HTR-8/SVneo (cell line): ENCODE measurements at regions not wholly inside any gene's neighbourhood (a gene's known extent, or its start where the extent isn't known, plus 50 kb on each side); places are given as distances from the start of the nearest gene placed in this dataset.

Experiments used
- DNase-seq: peaks from one replicate; pipeline ENCODE4 v3.0.0; 2011; ENCODE audit warnings: low spot score, mixed read lengths; ENCODE audit not compliant: insufficient read length
- FAIRE-seq: peaks from 2 replicates; lab custom pipeline; 2011; peaks lifted over from hg19 to GRCh38; lab: Jason Lieb, UNC

DNA sequence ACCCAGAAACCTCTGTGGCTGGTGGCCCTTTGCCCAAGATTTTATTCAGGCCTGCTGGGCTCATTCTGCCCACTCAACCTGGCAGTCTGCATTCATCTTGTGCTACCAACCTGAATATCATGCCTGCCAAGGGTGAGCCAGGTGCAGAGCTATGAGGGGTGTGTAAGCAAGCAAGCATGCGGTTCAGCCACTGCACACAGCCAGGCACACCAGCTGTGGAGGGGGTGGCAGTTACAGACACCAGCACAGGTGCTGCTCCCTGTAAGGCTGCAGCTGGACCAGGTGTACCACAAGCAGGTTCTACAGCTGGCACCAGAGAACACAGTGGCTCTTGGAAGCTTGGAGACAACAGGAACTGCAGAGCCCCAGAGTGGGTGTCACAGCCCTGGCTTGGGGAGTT is 633.2 kb downstream of the FBXO15 start:
- FAIRE-seq = no peak
- no peak for DNase-seq

DNA sequence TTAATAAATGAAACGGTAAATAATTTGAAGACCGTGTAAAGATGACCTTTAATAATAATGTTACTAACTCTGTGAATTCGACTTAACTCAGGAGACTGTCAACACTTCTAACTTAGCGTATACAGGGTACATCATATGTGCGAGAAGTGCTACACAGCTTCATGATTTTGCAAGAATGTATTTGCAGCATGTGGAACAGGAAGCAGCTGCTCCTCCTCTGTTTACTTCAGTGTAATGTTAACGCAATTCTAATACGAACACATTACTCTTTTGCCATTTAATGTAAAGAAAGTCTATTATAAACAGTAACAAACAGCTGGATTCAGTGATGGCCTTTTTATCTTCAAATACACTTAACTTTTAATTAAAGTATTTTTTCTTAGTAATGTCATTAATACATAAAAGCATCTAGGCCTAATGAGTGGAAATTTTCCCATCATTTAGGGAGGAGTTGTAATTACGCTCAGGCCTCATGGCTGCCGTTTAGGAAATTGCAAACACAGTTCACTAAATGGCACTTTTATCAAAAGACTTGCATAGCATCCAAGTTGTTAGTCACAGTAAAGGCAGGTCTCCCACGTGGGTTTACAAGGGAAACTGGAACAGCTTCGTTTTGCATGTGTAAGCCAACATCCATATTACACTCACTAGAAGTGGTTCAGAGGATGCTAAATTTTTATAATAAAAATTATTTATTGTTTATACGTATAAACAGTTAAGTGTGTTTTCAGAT is 635.7 kb downstream of the FBXO15 start:
- DNase-seq = no peak
- no peak for FAIRE-seq

DNA sequence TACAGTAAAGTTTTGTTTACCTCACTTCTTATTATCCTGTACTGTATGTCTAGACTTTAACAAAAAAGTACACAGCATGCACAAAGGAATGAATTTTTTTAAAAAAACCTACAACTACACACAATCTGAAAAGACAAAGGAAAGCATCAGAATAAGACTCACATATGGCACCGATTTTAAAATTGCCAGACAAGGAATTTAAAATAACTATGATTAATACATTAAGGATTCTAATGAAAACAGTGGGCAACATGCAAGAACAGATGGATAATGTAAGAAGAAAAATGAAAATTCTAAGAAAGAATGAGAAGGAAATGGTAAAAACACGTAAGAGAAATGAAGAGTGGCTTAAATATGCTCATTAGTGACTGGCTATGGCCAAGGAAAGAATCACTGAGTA is 638.2 kb downstream of the FBXO15 start:
- DNase-seq (no peak), FAIRE-seq (no peak)

DNA sequence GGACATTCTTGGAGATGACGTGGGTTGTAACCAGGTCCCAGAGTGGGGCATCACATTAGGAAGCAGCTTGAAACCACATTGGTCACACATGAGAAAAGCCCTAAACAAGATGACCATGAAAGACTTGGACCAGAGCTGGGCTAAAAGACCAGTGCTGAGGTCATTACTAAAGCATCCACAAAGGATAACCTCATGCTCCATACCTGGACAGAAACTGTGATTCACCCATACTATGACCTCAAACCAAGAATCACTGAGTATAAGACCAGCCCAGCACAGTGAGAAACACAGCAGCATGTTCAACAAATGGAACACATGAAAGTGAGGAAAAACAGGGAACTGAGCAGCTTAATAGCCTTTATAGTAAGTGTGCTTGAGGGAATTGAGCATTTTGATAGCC is 635.5 kb upstream of the NETO1 start:
- FAIRE-seq = no peak

DNA sequence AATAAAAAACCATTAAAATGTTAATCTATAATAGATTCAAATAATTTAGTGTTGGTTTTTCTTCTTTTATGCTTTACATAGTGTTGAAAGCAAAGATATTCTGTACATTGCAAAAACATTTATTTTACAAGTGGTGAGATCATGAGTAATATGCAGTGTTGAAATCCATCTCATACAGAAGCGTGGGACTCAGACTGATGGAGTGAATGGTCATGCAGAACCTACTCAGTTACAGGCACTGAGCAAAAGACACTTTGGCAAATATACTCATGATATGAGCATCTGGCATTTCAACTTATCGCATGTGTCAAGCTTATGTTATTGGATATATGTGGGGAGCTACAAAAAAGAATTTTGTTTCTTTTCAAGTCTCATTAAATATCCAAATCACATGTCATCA is 620.2 kb upstream of the NETO1 start:
- FAIRE-seq (no peak), DNase-seq (no peak)

More for the DNA sequence above, 635.5 kb upstream of the NETO1 start:
- DNase-seq = no peak

DNA sequence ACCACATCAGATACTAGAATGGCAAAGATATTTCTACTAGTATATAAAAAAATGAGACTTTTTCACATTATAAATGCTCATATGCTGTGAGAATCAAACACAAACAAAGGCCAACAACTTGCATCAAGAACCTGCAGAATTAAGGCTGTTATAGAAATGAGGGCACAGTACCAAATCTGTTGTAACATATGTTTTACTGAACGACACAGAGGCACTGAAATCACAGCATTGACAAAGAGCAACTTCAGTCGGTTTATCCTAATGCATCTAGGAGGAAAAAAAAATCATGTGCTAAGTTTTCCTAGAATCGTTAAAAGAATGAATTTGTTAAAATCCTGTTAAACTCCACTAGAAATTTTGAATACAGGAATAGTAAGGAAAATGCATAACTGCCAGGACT is 617.4 kb upstream of the NETO1 start:
- DNase-seq (no peak), FAIRE-seq (no peak)

DNA sequence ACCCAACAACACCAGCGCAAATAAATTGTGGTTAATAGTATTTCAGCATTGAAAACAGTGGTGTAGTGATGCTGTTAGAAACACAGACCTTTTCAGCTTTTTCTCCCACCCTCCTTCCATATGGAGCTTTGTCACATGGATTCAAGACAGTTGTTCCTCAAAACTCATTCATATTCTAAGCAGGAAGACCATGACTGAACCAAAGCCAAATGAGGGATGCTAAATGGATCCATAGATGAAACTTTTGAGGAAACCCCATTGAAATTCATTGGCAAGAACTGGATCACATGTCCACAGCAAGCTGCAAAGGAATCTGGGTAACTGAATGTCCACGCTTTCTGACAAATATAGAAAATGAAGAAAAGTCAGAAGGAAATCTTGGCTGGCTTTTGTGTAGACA is 615.1 kb upstream of the NETO1 start:
- FAIRE-seq = no peak
- DNase-seq = no peak

DNA sequence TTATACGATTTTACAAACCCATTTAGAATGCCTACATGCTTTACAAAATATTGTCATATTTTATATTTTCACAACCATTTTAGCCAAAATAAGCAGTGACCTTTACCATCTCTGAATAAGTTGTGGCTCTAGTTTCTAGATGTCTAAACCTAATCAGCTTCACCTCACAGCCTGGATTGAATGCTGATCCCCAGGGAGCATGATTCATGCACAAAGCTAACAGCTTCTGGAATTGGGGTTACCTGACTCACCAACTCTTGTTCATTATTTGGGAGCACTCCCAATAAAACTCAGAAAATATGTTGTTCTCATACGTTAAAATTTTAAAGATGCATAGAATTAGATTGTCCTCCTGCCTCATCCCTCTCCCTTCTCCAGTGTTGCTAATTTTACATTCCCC is 611.7 kb upstream of the NETO1 start:
- FAIRE-seq (no peak), DNase-seq (no peak)

DNA sequence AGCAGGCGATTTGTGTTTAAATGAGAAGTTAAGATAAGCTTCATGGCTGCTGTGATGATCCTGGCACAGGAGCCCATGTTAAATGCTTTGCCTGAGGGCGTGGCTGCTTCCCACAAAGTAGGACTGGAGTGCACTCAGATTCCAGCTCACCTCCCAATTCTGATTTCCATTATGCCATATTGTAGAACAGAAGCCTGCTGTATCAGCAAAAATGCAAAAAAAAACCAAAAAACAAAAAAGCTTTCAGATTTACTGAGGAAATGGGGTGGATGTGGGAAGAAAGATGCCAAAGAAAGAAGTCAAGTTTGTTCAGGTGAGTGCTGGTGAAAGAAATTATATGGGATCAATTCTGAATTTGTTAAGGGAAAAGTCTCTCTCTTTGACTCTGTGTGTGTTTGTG is 610.4 kb upstream of the NETO1 start:
- no peak for DNase-seq
- FAIRE-seq = no peak

DNA sequence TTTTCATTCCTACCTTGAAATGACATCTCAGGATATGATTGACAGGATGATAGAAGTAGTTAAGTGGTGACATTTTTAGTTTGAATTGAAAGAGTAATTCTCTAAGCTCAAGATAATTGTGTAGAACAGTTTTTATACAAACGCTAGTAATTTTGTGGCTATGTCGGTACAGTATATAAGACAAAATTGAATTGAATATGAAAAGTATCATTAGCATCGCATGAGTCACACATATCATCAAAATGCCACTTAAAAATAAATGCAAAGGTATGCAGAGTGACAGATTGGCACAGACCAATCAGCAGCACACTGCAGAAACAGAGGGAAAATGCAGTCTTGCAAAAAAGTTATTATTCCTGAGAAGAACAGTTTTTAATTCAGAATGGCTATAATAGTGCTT is 608.2 kb upstream of the NETO1 start:
- no peak for DNase-seq
- FAIRE-seq = no peak

DNA sequence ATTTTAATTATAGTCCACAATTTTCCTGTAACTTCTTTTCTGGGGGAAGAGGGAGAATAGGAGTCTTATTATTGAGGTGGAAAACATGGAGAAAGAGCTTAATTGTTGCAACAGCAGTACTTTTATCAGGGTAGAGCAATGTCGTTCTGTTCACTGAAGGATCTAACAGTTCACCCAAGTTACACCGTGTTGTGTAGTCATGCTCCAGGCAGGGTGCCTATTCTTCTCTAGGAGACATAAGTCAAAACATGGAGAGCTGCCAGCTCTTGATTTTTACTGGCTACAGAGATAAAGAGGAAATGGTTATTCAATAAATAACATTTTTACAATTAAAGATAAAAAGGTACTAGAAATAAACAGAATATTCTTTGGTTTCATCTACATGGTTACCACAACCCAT is 594.3 kb upstream of the NETO1 start:
- DNase-seq (no peak), FAIRE-seq (no peak)

DNA sequence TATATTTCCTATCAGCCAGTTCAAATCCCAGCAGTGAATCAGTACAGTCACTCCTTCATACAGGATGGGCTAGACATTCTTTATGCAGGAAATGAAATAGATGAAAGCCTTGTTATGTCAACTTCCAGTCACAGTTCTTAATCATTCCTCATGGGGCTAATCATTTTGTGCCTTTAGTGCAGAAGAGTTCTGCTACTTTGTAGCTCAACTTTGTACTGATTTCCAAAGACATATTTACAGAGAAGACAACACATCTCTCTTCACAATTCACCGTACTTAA is 593.9 kb upstream of the NETO1 start:
- FAIRE-seq = no peak
- DNase-seq = no peak

DNA sequence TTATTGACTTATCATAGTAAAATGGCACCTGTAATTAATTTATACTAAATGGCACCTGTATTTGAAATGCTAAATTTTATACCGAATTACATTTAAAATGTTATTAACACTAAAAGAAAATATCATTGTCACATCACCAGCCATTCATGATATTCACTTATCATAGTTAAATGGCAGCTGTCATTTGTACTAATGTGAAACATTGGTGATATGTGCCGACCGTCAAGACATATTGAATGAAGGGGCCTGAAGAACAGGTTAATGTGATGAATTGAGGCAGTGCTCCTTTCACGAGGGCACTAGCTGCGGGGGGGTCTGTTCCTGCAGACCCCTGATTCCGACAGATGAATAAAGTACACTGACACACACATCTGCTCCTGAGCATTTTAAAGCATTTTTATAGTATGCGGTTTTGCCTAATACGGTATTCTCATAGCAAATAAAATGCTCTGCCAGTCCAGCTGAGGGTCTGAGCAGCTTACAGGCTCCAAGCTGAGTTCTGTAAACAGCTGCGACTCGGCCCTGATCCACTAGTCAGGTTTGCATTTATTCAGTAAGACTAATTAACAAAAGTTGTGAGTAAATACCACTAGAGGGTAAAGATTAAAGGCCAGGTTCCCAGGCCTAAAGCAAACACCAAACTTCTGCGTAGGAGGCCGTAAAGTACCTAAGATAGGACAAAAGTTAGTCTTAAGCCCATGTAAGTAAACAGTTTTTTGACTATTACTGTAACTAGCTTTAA is 593.4 kb upstream of the NETO1 start:
- no peak for DNase-seq
- FAIRE-seq = no peak

DNA sequence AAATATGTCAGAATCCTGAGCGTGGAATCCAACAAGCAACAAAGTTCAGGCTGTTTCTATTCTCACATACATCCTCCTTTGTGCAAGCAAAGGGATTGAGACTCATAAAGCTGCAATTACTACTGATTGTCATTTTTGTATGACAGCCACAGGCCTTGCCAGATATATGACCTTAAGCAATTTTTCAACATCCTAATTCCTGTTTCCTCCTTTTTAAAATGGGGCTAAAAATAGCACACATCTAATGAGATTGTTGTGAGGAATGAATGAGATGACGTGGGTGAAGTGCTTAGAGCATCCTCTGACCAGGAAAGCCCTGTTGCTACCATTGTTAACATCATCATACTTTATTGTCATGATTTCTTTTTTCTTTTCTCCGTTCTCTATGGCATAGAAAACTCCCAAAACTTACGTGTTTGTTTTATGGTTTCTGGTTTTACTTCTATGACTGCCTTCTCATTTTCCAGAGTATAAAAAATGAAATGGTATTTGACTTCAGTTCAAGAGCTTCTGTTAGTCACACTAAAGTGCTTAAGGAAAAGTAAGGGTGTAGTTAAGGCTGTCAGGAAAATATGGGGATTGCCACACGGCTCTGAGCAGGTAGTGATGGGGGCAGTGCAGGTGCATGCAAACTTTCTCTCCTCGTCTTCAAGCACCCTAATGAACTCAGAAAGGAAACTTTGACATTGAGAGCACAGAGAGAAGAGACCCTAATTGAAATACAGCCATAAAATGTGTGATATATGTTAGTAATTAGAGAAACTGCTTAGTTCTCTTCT is 590.6 kb upstream of the NETO1 start:
- no peak for DNase-seq
- no peak for FAIRE-seq

DNA sequence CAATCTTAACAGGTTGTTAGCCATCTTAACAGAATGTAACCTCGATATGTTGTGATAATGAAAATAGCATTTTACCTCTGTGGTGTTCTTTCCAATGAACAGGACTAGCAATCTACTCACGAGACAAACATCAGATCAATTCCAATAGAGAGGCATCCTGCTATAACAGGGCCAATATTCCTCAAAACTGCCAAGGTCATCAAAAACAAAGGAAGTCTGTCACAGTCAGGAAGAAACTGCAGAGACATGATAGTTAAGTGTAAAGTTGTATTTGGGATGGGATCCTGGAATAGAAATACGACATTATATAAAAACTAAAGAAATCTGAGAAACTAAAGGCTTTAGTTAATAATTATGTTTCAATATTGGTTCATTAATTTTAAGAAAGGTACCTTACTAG is 588.9 kb upstream of the NETO1 start:
- FAIRE-seq (no peak), DNase-seq (no peak)

DNA sequence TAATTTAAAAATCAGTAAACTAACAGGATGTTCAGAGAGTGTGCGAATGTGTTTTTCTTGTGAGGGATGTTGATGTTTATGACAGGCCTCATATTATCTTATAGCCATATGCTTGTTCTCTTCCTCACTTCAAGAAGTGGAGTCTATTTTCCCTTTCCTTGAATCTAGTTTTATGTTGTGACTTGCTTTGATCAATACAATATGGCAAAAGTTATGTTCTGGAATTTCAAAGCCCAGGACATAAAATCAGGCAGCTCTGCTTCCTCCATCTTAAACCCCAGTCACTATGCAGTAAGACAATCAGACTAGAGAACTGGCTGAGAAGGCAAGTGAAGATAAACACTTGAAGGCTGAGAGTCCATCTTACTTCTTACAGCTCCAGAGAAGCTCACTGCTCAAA is 585.1 kb upstream of the NETO1 start:
- DNase-seq (no peak), FAIRE-seq (no peak)

DNA sequence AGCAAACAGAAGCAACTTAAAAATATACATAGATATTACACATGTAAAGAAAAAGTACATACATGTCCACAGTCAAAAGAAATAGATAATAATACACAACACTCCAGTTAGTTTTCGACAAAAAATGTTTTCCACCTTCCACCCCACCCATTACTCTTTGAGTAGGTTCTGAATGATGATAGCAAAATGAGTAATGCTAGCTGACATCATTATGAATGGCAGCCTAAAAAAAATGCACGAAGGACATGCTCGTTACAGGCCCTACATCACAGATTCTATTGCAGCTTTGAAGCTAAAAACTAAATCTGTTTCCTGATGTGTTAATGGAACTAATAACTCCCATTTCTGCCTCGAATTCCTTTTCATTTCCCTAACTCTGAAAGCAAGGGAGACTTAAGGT is 578.7 kb upstream of the NETO1 start:
- FAIRE-seq (no peak), DNase-seq (no peak)

DNA sequence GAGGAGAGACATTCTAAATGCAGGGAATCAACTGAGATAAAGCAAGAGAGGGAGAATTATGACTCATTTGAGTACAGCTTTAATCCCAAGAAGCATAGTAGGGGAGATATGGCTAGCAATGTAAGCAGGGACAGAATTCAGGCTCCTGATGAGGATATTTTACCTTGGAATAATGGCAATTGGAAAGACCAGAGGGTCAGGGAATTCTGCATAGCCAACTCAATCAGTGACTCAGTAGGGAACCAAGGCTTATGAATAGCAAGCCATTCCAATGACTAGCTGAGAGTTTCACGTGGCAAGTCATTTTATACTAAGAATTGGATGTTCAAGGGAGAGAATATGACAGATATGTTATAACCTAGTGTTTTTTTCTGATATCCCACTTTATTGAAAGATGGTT is 563.8 kb upstream of the NETO1 start:
- no peak for FAIRE-seq

DNA sequence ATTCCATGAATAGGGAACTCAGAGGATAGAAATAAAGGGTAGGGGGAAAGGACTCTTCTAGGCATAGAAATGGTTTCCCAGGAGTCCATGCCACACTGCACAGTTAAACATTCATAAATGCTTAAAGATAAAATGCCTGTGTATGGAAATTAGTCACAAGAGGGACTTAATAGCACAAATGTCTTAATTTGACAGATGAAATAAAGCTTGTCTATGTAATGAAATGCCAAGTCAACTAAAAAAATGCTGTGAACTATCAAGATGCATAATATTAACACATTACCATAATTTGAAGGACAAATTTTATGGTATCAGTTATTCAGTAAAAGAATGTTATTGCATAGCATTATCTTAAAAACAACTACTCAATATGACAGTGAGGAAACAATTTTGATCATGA is 553.2 kb upstream of the NETO1 start:
- FAIRE-seq (no peak), DNase-seq (no peak)

More for the DNA sequence above, 563.8 kb upstream of the NETO1 start:
- no peak for DNase-seq

DNA sequence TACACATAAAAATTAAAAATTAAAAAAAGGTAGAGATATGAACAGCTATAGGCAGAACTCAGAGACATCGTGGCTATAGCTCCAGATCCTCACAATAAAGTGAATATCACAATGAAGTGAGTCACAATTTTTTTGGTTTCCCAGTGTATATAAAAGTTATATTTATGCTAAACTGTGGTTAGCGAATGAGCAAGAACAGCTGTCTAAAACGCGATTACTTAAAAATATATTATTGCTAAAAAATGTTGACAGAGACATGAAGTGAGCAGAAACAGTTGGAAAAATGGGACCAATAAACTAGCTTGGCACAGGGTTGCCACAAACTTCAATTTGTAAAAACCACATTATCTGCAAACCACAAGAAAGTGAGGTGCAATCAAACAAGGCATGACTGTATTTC is 551.7 kb upstream of the NETO1 start:
- DNase-seq = no peak
- no peak for FAIRE-seq

DNA sequence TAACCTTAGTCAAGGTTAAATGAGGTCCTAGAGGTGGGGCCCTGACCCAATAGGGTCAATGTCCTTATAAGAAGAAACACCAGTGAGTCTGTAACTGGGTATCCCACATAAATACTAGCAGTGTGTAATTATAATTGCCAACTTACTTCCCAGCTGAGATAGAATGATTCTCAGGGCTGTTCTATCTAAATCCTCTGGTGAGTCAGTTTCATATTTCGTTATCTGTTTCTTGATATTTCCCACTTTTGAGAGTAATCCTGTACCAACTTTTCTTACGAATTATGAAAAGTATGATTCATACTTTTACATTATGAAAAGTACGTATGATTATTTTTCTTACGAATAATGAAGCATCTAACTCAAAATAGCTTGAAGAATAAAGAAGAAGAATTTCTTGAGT is 546.8 kb upstream of the NETO1 start:
- FAIRE-seq (no peak), DNase-seq (no peak)
